ENCODE measurements at regions not wholly inside any gene's neighbourhood (a gene's known extent, or its start where the extent isn't known, plus 50 kb on each side); places are given as distances from the start of the nearest gene placed in this dataset.

DNA sequence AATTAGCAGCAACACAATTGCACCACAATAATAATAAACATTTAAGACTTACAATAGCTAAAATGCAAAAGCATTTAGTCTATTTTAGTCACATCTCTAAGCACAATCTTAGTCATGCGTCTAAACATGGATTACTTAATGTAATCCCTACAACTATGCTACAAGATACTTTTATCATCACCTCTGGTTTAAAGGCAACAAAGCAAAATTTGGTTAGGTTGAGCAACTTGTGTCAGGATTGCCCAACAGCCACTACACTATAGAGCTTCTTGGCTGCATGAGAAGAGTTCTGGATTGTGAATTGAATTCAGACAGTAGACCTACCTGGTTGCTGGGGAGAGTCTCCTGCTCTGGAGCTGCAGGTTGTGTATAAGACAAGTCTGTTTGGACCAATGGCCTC lies 146.5 kb upstream of the PUDP start:
- no peak for ATAC-seq
- no peak for DNase-seq (ENCODE audit: low spot score)

- ATAC-seq (no peak), DNase-seq (ENCODE audit: low spot score) (no peak)
These were observed 138.3 kb upstream of the PUDP start for GRCh38 chrX:7286168-7286837.

DNA sequence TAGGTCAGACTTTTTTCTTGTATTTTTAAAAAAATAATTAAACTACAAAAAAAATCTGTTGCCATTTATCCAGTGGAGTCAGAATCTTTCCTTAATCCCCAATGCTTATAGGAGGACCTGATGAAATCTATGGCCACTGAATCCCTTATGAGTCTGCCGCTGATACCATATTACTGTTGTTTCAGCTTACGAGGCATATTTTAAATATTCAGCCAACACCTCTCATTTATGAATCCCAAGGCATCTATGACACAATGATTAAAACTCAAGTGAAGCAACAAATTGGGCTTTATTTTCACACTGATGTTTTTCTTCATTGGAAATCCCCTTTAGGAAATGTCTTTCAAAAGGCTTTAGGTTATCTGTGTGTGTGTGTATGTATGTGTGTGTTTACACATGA lies 137.8 kb upstream of the PUDP start:
- no peak for ATAC-seq
- no peak for DNase-seq (ENCODE audit: low spot score)

GRCh38 chrX:7283741-7284140 lies 135.8 kb upstream of the PUDP start:
- ATAC-seq (no peak), DNase-seq (ENCODE audit: low spot score) (no peak)

DNA sequence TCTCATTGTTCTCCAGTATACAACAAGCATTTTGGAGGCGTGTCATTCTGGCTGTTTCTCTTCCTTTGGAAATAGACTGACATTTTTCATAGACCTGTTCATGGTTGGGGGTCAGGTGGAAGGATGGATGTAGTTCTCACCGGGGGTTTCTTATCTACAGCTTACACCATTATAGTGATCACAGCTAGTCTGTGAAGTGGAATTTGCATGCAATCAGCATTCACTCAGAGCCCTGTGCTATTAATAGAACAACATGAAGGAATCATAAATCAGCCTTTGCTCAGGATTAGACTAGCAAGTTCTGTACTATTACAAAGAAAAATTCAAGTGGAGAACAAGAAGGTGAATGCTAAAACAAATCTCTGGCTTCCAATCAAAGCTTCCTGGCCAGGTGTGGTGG lies 132.6 kb upstream of the PUDP start:
- no peak for DNase-seq (ENCODE audit: low spot score)
- ATAC-seq = no peak

DNA sequence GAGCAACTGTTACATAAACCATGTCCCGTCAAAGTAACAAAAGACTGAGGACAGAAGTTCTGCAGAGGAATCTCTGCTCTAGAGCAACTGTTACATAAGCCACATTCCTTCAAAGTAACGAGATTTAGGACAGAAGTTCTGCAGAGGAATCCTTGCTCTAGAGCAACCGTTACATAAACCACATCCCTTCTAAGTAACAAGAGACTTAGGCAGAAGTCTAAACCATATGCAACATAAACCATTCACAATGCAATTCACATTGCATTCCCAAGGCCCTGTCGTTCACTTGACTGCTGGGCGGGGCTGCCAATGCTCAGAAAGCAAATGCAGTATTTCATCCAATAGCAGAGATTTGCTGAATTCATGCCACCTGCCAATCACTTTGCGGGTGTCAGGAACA lies 124.4 kb upstream of the PUDP start:
- DNase-seq (ENCODE audit: low spot score) (no peak), ATAC-seq (no peak)

- no peak for DNase-seq (ENCODE audit: low spot score)
- ATAC-seq = no peak
These were observed 123.0 kb upstream of the PUDP start for GRCh38 chrX:7270933-7271332.

DNA sequence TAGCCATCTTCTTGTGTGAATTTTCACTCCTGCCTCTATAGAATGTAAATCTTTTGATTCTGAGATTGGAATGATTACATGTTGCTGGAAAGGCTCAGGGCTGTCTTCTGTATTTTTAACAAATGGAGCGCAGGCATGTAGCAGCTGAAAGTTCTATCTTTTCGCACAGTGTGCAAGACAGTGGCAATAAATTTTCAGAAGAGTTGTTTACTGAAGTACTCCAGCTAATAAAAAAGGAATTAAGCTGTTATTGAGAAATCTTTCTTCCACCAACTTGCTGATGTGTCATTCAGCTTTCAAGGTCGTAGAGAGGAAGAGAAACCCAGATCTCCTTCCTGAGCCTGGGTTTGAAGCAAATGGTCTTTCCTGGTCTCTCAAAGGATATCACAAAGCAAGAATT lies 122.0 kb upstream of the PUDP start:
- DNase-seq (ENCODE audit: low spot score) = no peak
- ATAC-seq = no peak

DNA sequence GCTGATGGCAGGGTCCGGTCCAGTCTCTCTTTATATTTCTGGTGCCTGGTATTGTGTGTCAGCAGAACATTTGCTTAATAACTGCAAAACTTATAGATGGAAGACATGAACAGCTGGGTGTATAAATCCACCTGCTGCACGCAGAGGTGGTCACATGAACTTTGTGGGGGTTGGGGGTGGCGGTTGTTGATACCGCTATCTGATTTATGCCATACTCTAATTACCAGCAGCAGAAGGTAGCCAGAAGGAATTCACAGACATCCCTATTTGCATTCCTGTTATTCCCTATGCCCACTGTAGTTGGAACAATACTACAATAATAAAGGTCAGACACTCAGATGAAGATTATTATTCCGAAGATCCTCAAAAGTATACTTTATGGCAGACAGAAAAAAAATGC lies 121.6 kb upstream of the PUDP start:
- ATAC-seq (no peak), DNase-seq (ENCODE audit: low spot score) (no peak)

DNA sequence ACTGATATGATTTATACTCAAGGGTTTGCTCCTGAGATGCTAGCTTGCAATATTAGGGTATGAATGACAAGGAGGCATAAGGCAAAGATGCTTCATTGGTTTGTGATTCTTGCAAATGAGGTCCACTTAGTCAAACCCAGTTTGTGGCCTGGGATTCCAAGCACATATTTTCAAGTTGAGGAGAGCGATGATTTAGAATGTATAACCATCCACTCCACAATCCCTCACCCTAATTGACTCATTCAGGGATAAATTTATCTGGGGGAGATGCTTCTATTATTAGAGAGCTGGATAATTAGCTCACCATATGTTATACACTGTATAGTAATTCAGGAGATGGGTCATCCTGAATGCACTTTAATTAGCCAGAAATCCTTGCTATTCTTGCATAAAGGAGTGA lies 118.3 kb upstream of the PUDP start:
- ATAC-seq = no peak
- DNase-seq (ENCODE audit: low spot score) = no peak

- no peak for ATAC-seq
- no peak for DNase-seq (ENCODE audit: low spot score)
These were observed 116.4 kb upstream of the PUDP start for GRCh38 chrX:7264399-7264798.

DNA sequence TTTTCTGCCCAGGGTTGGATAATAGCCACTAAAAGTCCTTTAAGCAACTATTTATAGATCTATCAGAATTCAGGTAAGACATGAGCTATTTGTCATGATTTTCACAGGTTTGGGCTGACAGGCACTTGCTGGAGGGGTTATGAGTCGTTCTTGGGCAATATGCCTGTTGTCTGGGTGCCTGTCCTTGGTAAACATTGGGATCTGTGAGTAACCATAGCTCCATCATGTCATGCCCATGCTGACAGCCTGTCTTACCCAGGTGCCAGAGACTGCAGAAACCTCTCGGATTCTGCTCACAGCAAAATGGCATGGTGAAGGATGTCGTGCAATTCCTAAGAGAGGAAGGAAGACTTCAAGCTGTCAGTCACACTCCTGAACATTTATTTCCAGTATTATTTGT lies 116.0 kb upstream of the PUDP start:
- no peak for ATAC-seq
- DNase-seq (ENCODE audit: low spot score) = no peak

GRCh38 chrX:7263330-7263729 lies 115.4 kb upstream of the PUDP start:
- ATAC-seq (no peak), DNase-seq (ENCODE audit: low spot score) (no peak)

DNA sequence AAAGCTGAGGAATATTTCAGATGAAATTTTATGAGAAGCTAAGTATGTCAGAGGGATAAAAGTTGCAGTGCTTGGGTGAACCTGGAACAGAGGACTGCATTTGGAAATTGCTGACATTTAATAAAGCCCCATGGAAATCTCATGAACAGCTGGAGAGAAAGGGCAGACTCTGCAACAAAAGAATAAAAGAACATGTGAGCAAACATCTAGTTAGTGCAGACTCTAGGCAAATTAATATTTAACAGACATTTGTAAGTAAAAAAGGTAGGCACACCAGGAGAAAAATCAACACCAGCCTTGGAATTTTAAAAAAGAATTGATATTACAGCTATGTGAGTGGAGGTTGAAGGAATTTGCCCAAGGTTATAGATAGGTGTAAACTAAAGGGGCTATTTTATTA lies 114.6 kb upstream of the PUDP start:
- ATAC-seq = peak; percentile 37
- DNase-seq (ENCODE audit: low spot score) = no peak

DNA sequence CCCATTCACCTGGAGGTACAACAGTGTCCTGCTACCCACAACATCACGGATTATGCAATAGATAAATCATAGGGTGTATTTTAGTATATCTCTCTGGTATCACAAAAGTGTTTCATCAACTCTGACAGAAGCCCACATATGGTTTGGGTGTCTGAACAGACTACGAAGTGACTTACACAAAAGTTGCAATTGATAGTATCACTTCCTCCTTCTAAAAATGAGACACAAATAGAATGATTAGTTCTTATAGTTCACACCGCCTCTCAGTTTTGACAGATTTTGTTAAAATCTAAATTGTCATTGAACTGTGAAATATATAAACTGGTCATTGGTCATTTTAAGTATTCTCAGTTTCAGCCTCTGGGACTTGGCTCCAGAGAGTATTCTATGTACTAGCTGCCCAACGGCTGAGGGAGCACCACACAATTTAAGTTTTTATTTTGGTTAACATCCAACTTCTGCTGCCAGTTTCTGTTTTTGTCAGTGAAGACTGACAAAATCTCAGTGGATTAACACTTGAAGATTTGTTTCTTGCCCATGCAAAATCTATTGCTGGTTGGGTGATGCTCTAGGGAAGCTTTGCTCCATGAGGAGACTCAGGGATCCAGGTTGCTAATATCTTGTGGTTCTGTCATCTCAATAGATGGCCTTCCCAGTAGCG lies 113.8 kb upstream of the PUDP start:
- ATAC-seq = no peak

DNA sequence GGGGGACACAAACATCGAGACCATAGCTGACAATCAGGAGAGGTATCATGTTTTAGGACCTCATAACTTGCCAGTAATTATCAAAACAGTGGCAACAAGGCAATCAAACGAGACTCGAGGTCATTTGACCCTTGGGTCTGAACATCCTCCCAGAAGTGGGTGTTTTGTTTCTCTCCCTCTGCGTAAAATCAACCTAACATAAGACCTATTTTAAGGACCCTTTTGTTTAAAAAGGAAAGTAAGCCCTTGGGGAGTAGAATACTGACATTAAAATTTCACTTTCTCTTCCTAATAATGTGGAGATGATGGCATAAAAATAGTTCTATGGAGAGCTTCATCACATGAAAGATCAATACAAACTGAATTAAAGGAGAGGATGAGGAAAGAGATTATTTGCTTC lies 106.2 kb upstream of the PUDP start:
- DNase-seq (ENCODE audit: low spot score) = no peak
- no peak for ATAC-seq

More for the DNA sequence above, 113.8 kb upstream of the PUDP start:
- DNase-seq (ENCODE audit: low spot score) = no peak

- ATAC-seq (no peak), DNase-seq (ENCODE audit: low spot score) (no peak)
These were observed 105.6 kb upstream of the PUDP start for GRCh38 chrX:7253565-7253964.

- DNase-seq (ENCODE audit: low spot score) = peak; percentile 63
- ATAC-seq = peak; percentile 95
These were observed 104.2 kb upstream of the PUDP start for GRCh38 chrX:7252013-7252610.

DNA sequence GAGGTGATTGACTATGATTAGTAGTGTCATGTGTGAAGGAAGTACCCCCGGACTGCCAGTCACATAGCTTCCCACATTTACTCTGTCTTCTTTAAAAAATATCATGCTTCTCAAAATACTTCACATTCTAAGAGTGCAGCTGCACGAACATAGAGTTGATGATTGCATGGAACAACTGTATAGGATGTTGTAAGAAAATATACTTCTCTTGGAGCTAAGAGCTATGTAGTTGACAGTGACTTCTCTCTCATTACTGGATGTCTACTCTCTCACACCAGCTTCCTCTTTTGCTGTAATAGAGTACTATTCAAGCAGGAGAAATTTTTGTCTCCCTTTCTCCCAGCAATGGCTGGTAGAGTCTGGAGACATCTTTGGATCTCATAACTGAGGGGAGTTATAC lies 99.4 kb upstream of the PUDP start:
- DNase-seq (ENCODE audit: low spot score) = no peak

GRCh38 chrX:7244405-7244804 lies 96.5 kb upstream of the PUDP start:
- no peak for ATAC-seq
- no peak for DNase-seq (ENCODE audit: low spot score)

More for the DNA sequence above, 99.4 kb upstream of the PUDP start:
- no peak for ATAC-seq

GRCh38 chrX:7242613-7243012 lies 94.7 kb upstream of the PUDP start:
- ATAC-seq (no peak), DNase-seq (ENCODE audit: low spot score) (no peak)

- no peak for ATAC-seq
- DNase-seq (ENCODE audit: low spot score) = no peak
These were observed 93.0 kb upstream of the PUDP start for GRCh38 chrX:7240929-7241328.

- ATAC-seq (no peak), DNase-seq (ENCODE audit: low spot score) (no peak)
These were observed 87.1 kb upstream of the PUDP start for GRCh38 chrX:7235071-7235470.

Data from left lobe of liver (tissue), 2 donors.